Anterior cingulate cortex (tissue), 58 donors: ENCODE measurements at regions not wholly inside any gene's neighbourhood (a gene's known extent, or its start where the extent isn't known, plus 50 kb on each side); places are given as distances from the start of the nearest gene placed in this dataset.
"Not testable (repeated sequence)": the region's sequence is repeated elsewhere in the genome, so short reads cannot be mapped to it uniquely, and the experiment has no call there.

Experiments used
- DNase-seq, 58 donors: peaks; one replicate each; lab custom pipeline; 2025; lab: John Stamatoyannopoulos, UW

DNA sequence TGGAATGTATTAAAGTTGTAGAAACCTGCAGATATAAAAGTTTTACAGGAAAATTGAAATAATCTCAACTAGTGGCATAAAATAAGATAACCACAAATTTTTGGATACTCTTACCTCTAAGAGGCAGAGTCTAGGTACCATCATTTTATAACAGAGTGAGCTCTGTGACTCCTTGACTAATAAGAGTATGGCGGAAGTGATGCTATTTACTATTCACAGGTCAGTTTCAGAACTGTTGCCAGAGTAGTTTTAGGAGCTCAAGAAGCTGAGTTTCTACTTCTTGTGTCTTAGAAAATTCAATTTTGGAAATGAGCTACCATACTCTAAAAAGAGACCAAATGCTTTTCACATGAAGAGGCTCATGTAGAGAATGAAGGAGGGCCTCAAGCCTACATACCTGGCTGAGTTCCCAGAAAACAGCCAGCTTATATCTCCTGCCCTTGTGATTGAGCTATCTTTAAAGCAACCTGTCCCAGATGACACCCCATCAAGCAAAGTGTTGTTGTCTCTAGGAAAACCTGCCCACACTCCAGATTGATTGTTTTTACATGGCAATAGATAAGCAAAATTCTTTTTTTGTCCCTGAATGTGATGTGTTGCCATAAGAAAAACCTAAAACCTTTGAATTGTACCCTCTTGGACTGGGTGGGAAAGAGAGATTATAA lies 712.8 kb upstream of the CNTN5 start:
- no peak for DNase-seq

DNA sequence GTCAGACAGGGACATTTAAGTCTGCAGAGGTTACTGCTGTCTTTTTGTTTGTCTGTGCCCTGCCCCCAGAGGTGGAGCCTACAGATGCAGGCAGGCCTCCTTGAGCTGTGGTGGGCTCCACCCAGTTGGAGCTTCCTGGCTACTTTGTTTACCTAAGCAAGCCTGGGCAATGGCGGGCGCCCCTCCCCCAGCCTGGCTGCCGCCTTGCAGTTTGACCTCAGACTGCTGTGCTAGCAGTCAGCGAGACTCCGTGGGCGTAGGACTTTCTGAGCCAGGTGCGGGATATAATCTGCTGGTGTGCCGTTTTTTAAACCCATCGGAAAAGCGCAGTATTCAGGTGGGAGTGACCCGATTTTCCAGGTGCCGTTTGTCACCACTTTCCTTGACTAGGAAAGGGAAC lies 690.4 kb upstream of the CNTN5 start:
- not testable (repeated sequence) for DNase-seq

- no peak for DNase-seq
Measured at GRCh38 chr11:98358551-98358950, 662.2 kb upstream of the CNTN5 start.

DNA sequence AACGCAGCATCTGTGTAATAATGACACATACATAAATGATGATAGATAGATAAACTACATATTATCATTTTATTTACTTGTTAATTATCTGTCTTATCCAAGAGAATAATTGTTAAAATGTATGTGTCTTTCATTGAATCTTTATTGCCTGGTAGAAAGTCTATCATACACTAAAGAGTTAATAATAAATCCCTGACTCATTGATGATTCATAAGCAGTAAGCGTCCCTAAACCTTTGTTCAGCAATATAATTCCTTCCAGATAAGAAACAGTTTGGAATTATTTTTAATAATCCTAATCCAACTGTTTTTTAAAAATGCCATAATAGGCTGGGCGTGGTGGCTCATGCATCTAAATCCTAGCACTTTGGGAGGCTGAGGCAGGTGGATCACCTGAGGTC lies 655.6 kb upstream of the CNTN5 start:
- DNase-seq, result no peak

DNA sequence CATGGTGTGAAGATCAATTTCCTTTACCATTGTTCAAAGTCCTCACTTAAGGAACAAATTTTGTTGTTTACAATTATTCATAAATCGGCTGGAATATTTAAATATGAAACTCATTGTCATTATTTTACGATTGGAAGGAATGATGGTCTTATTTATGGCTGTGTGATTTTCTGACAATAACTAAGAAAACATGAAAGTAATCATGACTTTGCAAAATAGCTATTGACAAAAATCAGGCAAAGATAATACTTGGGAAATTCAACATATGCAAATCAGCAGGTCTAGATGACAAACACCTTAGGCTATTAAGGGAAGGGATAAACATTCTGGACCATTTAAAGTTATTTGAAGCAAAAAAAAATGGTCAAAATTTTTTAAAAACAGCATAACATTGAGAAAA lies 654.8 kb upstream of the CNTN5 start:
- no peak for DNase-seq

DNA sequence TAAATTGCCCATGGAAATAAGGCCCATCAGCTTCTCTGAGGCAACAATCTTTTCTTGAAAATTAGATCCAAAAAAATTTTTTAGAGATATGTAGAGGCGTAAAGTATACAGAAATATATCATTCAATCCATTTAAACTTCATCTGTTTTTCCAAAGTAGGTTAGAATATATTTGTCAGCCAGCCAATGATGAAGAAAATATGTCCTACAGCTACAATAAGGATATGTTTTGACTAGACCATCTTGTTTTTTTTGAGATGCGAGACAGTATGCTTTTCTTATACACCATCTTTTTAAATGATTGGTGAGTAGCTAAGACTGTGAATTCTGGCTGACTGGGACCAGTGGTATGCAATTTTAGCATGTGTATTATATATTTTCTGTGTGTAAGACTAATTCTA lies 630.4 kb upstream of the CNTN5 start:
- DNase-seq, result no peak

GRCh38 chr11:98394500-98394899 lies 626.2 kb upstream of the CNTN5 start:
- not testable (repeated sequence) for DNase-seq

DNA sequence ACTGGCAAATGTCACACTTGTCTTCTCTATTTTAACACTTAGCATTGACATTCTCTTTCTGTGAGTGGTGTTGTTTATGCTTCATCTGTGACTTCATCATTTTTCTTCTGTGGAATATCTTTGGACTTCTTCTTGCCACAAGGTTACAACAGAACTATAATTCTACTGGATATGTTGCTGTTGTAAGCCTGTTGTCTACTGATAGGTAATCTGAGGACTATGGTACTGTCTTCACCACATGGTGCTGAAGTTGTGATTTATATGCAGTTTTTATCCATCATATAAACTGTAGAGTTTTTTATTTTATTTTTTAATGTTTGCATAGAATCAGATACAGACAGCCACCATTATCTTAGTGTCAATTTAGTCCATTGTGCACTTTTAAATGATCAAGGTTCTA lies 622.2 kb upstream of the CNTN5 start:
- DNase-seq, result no peak

DNA sequence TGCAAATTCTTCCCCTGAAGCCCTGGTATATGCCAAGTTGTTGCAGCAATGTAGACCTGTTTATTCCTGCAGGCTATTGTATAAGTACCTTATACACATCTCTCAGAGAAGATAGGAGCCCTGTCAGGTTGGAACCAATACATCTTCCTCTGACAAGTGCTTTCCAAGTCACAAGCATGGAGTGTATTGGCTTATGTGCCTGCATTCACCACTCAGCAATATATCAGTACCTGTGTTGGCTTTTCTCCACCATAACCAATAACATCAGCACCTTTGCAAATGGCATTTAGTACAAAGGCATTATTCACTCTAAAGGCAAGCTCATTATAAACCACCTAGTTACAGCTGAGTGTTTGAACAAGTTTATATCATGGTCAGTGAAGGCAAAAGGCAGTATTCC lies 611.7 kb upstream of the CNTN5 start:
- no peak for DNase-seq

GRCh38 chr11:98411777-98412176 lies 609.0 kb upstream of the CNTN5 start:
- DNase-seq, result no peak

DNA sequence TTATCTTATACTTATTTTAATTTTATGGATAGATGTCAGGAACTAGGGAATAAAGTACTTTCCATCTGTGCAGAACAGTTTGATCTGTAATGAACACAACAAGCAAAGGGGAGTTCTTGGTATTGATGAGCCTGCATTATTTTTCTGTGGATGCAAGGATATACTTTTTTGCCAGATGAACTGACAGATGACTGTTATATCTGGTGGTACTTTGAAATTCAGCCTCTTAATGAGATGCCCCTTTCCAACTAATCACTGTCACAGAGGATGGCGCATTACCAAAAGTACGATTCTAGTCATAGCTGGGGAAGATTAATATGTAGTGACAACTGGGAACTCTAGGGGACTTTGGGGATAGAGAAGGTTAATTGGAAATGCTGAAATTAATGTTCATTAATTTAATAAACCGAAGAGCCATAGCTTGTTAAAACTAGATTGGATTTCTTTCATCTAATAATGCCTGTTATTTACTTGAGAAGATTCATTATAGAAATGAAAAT lies 603.4 kb upstream of the CNTN5 start:
- no peak for DNase-seq

DNA sequence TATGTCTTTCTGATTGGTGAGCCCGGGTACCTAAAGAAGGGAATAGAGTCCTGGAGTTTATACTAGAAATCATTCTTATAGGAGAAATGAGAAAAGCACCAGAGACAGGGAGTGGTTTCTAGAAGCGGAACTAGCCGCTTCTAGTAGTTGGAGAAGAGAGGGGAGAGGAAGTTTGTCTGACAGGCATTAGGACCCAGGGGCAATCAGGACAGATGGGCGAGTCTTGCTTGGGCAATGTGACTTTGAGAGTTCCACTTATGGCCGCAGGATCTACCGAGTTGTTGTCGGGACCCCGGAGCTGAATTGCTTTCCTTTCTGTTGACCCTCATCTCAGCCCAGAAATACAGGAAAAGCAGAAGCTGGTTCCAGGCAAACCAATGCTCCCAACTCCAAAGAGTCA lies 596.8 kb upstream of the CNTN5 start:
- no peak for DNase-seq

- DNase-seq, result not testable (repeated sequence)
Measured at GRCh38 chr11:98424773-98425172, 596.0 kb upstream of the CNTN5 start.

- no peak for DNase-seq
Measured at GRCh38 chr11:98431463-98432359, 589.0 kb upstream of the CNTN5 start.

- peak in 23 of 58 donors; percentile 0 to 62 (median 16) for DNase-seq
Measured at GRCh38 chr11:98434296-98434695, 586.5 kb upstream of the CNTN5 start.

GRCh38 chr11:98453378-98453777 lies 567.4 kb upstream of the CNTN5 start:
- no peak for DNase-seq

DNA sequence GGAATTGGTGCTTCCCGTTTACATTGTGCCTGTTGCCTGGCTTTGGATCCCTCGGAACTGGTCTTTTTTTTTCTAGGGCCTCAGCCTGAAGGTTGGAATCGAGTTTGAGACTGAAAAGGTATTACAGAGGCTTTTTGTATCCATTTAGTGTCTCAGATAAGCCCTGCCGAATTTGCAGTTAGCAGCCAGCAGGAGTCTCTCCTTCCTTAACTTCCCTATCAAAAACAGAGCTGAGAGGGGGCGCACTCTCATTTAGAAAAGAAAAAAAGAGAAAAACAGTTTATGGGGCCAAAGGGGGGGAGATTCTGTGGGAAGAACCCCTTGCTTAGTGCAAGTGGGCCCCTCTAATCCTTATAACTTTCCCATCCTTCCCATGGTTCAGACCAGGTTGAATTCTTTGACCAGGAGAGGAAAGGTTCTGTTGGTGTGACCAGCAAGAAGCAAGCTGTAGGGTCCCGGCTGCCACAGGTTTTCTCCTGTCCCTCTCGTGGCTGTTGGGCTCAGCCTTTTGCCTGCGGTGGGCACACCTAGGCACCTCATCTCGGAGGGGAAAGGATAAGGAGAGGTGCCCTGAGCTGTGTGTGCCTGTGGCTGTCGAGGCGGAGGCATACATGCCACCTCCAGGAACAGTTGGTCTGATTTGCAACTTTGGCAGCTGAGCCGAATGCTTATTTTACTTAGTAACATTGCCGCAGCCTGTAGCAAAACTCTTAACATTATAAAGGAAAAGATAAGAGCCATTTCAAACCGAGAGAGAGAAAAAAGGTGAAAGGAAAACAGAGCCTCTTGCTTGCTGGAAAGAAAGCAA lies 565.0 kb upstream of the CNTN5 start:
- peak in 1 of 58 donors; percentile 3 for DNase-seq

DNA sequence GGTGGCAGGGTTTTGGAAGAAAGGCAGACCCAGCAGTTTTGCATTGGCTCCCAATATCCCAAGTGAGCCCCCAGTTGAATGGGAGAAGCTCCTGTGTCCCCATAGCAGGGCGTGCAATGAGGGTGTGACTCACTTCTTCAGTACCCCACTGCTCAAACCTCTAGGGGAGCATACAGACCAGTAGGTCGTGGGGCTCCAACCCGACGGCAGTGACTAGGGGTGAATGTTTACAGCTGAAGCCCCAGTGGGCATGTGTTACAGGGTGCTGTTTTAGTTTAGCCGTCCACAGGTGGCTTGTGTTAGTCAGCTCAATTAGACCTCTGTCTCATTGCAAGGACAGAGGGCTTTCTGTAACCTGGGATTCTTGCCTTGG lies 564.5 kb upstream of the CNTN5 start:
- DNase-seq, result no peak

DNA sequence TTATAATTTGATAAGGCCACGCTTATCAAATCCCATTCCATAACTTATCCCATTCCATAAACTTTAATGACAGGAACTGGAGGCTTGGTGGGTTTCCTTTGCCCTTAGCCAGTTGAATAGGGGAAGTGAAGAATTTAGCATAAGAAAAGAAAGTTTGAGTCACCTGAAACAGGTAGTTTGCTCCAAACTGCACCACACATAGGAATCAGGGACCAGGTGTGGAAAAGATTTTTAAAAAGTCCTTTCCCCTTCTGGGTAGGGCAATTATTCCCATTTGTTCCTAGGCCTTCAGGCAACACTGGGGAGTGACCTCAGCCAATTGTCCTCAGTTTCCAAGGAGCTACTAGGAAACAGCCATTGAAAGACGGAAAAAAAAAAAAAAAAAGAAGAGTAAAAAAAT lies 525.7 kb upstream of the CNTN5 start:
- DNase-seq, result no peak

GRCh38 chr11:98495601-98496000 lies 525.1 kb upstream of the CNTN5 start:
- DNase-seq, result no peak

- no peak for DNase-seq
Measured at GRCh38 chr11:98507208-98507607, 513.5 kb upstream of the CNTN5 start.
